ENCODE measurements at regions not wholly inside any gene's neighbourhood (a gene's known extent, or its start where the extent isn't known, plus 50 kb on each side); places are given as distances from the start of the nearest gene placed in this dataset.

DNA sequence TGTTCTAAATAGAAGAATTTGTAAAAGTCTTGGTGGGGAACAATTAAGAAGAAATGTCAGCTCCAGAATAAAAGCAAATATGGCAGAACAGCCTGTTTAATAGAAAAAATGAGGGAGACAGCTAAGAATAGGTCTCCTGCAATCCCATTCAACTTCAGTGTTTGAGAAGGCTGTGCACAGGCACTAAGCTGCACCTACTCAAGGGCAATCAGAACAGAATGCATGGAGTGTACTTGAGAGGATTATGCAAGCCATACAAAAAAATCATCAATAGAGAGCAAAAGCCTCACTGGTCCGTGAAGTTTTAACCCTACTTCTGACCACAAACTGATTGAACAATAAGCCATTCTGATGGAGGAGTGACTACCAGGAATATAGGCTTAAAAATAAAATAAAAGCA lies 690.7 kb upstream of the PCDH15 start:
- WGBS (ENCODE audit: insufficient coverage, insufficient read length): no CpG with 5 or more reads among the region's 1 CpG
- no peak overlapping the region for H3K27ac ChIP-seq (ENCODE audit: low read length)
- no peak for DNase-seq (ENCODE audit: low read depth, low spot score)

DNA sequence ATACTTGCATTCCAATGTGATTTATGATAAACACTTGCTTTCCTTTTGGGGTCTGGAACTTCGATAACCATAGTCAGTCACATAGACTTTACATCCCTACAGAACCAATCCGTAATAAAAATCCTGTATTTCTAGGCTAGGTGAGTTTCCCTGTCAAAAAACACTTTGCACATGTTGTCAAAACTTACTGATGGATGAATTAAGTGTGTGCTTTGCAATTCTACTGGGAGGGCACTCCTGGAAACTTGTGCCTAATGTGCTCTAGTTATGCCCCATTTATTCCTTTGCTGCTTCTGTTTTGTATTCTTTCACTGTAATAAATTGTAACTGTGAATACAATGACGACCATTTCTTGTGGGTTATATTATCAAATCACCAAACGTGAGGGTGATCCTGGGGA lies 684.8 kb upstream of the PCDH15 start:
- Histone ChIP-seq H3K4me1 (ENCODE audit: control insufficient read depth, insufficient read depth, low read length) (no peaks in the 10 kb centered on the region), H3K27ac (ENCODE audit: low read length) (no peak overlapping the region), H3K9me3 (ENCODE audit: control insufficient read depth, insufficient read depth, low read length) (no peaks in the 10 kb centered on the region), H3K4me3 (ENCODE audit: low read length) (no peak overlapping the region), H3K27me3 (ENCODE audit: control insufficient read depth, insufficient read depth, low read length) (no peaks in the 10 kb centered on the region), H3K36me3 (ENCODE audit: control insufficient read depth, insufficient read depth, low read length) (no peaks in the 10 kb centered on the region)
- WGBS (ENCODE audit: insufficient coverage, insufficient read length): no CpG with 5 or more reads among the region's 4 CpGs
- DNase-seq (ENCODE audit: low read depth, low spot score): no peak

More for the DNA sequence above, 690.7 kb upstream of the PCDH15 start:
- Histone ChIP-seq H3K36me3 (ENCODE audit: control insufficient read depth, insufficient read depth, low read length) (no peaks in the 10 kb centered on the region), H3K9me3 (ENCODE audit: control insufficient read depth, insufficient read depth, low read length) (no peaks in the 10 kb centered on the region), H3K4me1 (ENCODE audit: control insufficient read depth, insufficient read depth, low read length) (no peaks in the 10 kb centered on the region), H3K27me3 (ENCODE audit: control insufficient read depth, insufficient read depth, low read length) (no peaks in the 10 kb centered on the region), H3K4me3 (ENCODE audit: low read length) (no peak overlapping the region)

DNA sequence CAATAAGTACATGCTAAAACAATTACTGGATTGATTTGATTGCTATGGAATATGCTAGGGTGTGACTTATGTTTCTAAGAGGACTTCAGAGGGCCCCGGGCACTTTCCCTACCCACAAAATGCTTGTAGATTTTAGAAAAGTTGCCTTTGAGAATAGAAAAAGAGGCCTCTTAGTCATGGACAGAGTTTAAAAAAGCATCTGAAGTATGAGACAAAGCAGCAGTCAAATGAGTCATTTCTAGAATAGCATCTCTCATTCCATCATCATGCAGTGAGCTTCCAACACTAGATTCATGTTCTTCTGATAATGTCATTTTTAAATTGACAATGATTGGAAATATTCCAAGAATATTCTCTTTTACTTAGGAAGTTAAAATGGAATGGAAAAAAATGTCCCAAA lies 675.1 kb upstream of the PCDH15 start:
- no CpG with 5 or more reads among the region's 1 CpG for WGBS (ENCODE audit: insufficient coverage, insufficient read length)
- no peaks in the 10 kb centered on the region for H3K36me3 ChIP-seq (ENCODE audit: control insufficient read depth, insufficient read depth, low read length)
- no peak overlapping the region for H3K4me3 ChIP-seq (ENCODE audit: low read length)
- no peak for DNase-seq (ENCODE audit: low read depth, low spot score)
- no peaks in the 10 kb centered on the region for H3K27me3 ChIP-seq (ENCODE audit: control insufficient read depth, insufficient read depth, low read length)
- no peaks in the 10 kb centered on the region for H3K9me3 ChIP-seq (ENCODE audit: control insufficient read depth, insufficient read depth, low read length)
- H3K4me1 ChIP-seq (ENCODE audit: control insufficient read depth, insufficient read depth, low read length): no peaks in the 10 kb centered on the region
- no peak overlapping the region for H3K27ac ChIP-seq (ENCODE audit: low read length)

DNA sequence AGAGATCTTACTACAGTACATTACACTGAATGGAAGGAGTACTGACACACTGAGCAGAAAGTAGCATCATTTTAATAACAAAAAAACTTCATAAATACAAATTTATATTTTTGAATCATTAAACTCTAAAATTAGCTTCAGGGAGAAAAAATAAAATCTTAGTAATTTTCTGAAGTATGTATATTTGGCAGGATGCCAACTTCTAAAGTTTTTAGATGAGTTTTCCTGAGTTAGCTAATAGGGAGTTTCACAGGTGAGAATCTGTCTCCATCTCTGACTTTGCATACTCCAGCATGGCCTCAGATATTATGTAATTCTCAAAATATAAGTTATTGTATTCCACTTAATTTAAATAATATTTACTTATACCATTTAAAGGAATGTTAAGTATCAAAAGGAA lies 673.2 kb upstream of the PCDH15 start:
- no peak for DNase-seq (ENCODE audit: low read depth, low spot score)
- no peak overlapping the region for H3K27ac ChIP-seq (ENCODE audit: low read length)
- H3K36me3 ChIP-seq (ENCODE audit: control insufficient read depth, insufficient read depth, low read length): no peaks in the 10 kb centered on the region
- no peaks in the 10 kb centered on the region for H3K9me3 ChIP-seq (ENCODE audit: control insufficient read depth, insufficient read depth, low read length)
- no peaks in the 10 kb centered on the region for H3K4me1 ChIP-seq (ENCODE audit: control insufficient read depth, insufficient read depth, low read length)
- H3K27me3 ChIP-seq (ENCODE audit: control insufficient read depth, insufficient read depth, low read length): no peaks in the 10 kb centered on the region
- H3K4me3 ChIP-seq (ENCODE audit: low read length): no peak overlapping the region

DNA sequence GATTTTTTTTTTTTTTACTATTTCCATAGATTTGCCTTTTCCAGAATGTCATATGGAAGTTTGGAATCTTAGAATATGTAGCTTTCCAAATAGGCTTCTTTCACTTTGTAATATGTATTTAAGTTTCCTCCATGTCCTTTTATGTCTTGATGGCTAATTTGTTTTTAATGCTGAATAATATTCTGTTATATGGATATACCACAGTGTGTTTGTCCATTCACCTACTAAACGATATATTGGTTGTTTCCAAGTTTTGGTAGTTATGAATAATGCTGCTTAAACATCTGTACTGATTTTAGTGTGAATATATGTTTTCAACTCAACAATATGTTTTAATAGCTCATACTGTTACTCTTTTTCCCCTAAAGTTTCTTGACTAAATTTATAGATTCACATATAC lies 669.8 kb upstream of the PCDH15 start:
- Histone ChIP-seq H3K4me3 (ENCODE audit: low read length) (no peak overlapping the region), H3K27ac (ENCODE audit: low read length) (no peak overlapping the region), H3K36me3 (ENCODE audit: control insufficient read depth, insufficient read depth, low read length) (no peaks in the 10 kb centered on the region), H3K27me3 (ENCODE audit: control insufficient read depth, insufficient read depth, low read length) (no peaks in the 10 kb centered on the region), H3K9me3 (ENCODE audit: control insufficient read depth, insufficient read depth, low read length) (no peaks in the 10 kb centered on the region), H3K4me1 (ENCODE audit: control insufficient read depth, insufficient read depth, low read length) (no peaks in the 10 kb centered on the region)
- DNase-seq (ENCODE audit: low read depth, low spot score): no peak
- no CpG with 5 or more reads among the region's 1 CpG for WGBS (ENCODE audit: insufficient coverage, insufficient read length)

DNA sequence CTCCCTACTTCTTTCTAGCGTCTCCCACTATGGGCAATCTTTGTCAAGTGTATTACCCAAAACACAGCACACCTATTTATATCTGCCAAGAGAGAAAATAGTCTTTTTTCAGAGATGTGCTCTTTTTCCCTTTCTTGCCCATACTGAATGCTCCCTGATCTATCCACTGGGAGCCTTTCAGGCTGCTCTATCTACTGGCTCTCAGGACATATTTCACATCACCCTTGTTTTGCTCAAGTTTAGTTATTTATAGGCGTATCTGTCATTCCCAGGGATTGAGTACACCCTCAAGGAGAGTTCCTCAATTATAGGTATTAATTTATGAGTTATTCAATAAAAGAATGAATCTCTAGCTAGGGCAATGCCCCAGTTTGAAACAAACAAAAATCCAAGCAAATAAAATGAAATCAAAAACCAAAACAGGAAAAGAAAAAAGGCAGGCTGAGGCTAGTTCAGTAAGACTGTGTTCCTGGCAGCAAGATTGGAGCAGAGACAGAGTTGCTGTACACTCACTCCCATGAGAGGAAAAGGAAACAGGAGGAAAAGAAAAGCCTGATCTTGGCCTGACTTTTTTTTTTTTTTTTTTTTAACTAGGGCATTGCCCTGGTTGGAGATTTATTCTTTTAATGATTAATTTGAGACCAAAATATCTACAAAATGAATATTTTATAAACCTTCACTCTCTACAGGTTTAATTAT lies 665.9 kb upstream of the PCDH15 start:
- no peak for DNase-seq (ENCODE audit: low read depth, low spot score)
- WGBS (ENCODE audit: insufficient coverage, insufficient read length): no CpG with 5 or more reads among the region's 2 CpGs
- no peaks in the 10 kb centered on the region for H3K4me1 ChIP-seq (ENCODE audit: control insufficient read depth, insufficient read depth, low read length)
- no peak overlapping the region for H3K27ac ChIP-seq (ENCODE audit: low read length)
- no peak overlapping the region for H3K4me3 ChIP-seq (ENCODE audit: low read length)
- H3K27me3 ChIP-seq (ENCODE audit: control insufficient read depth, insufficient read depth, low read length): no peaks in the 10 kb centered on the region
- no peaks in the 10 kb centered on the region for H3K9me3 ChIP-seq (ENCODE audit: control insufficient read depth, insufficient read depth, low read length)
- H3K36me3 ChIP-seq (ENCODE audit: control insufficient read depth, insufficient read depth, low read length): no peaks in the 10 kb centered on the region

DNA sequence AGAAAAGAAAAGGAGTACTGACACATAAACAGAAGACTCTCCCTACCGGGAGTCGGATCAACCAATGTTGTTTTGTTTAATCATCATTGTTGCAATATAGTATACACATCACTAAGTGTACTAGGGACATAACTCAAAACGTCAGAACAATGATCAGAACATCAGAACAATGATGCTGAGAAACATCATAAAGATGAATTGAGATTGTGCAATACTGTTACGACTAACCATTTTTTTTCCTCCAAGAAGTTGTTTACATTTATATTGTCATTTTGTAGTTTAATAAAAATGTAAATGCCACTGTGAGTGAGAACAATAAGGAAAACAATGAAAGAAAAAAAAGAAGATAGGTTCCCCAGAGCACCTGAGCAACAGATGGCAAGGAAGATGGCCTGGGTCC lies 663.1 kb upstream of the PCDH15 start:
- WGBS (ENCODE audit: insufficient coverage, insufficient read length): no CpG with 5 or more reads among the region's 4 CpGs

DNA sequence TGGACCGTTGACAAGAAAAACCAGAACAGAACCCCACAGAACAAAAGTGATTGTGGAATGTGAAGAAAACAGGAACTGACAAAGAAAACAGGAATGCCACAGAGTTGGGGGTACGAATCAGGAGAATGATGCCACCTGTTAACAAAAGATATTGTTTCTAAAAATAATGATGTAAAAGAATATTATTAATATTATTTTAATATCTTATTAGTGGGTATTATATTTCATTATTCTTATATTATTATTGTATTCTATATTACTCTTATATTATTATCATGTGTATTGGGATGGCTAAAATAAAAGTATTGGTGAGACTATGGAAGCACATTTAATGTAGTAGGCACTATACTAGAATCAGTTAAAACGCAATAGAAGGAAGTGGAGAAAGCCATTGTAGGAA lies 659.0 kb upstream of the PCDH15 start:
- no peak for DNase-seq (ENCODE audit: low read depth, low spot score)
- Histone ChIP-seq H3K4me3 (ENCODE audit: low read length) (no peak overlapping the region), H3K9me3 (ENCODE audit: control insufficient read depth, insufficient read depth, low read length) (no peaks in the 10 kb centered on the region), H3K36me3 (ENCODE audit: control insufficient read depth, insufficient read depth, low read length) (no peaks in the 10 kb centered on the region), H3K27me3 (ENCODE audit: control insufficient read depth, insufficient read depth, low read length) (no peaks in the 10 kb centered on the region), H3K27ac (ENCODE audit: low read length) (no peak overlapping the region), H3K4me1 (ENCODE audit: control insufficient read depth, insufficient read depth, low read length) (no peaks in the 10 kb centered on the region)
- WGBS (ENCODE audit: insufficient coverage, insufficient read length): no CpG with 5 or more reads among the region's 3 CpGs

More for the DNA sequence above, 663.1 kb upstream of the PCDH15 start:
- no peaks in the 10 kb centered on the region for H3K27me3 ChIP-seq (ENCODE audit: control insufficient read depth, insufficient read depth, low read length)
- H3K4me3 ChIP-seq (ENCODE audit: low read length): no peak overlapping the region
- no peaks in the 10 kb centered on the region for H3K36me3 ChIP-seq (ENCODE audit: control insufficient read depth, insufficient read depth, low read length)
- H3K9me3 ChIP-seq (ENCODE audit: control insufficient read depth, insufficient read depth, low read length): no peaks in the 10 kb centered on the region
- H3K4me1 ChIP-seq (ENCODE audit: control insufficient read depth, insufficient read depth, low read length): no peaks in the 10 kb centered on the region
- no peak overlapping the region for H3K27ac ChIP-seq (ENCODE audit: low read length)
- no peak for DNase-seq (ENCODE audit: low read depth, low spot score)

DNA sequence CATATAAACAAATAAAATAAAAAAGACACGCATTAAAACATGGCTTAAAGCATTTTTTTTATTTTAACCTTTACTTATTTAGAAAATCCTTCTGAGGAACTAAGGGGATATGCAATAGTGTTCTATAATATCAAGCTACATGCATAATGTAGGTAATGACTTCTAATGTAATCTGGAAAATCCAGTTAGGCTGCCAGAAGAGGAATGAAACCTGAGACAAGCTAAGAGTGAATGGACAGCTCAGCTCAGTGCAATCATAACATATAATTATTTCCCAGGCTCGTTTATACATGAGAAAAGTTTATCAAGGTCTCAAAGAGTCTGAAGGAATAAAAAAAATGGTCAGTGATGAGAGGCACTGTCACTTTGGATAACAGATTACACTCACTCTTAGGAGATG lies 649.0 kb upstream of the PCDH15 start:
- H3K27ac ChIP-seq (ENCODE audit: low read length): no peak overlapping the region
- no peaks in the 10 kb centered on the region for H3K4me1 ChIP-seq (ENCODE audit: control insufficient read depth, insufficient read depth, low read length)
- H3K27me3 ChIP-seq (ENCODE audit: control insufficient read depth, insufficient read depth, low read length): no peaks in the 10 kb centered on the region
- H3K36me3 ChIP-seq (ENCODE audit: control insufficient read depth, insufficient read depth, low read length): no peaks in the 10 kb centered on the region
- H3K9me3 ChIP-seq (ENCODE audit: control insufficient read depth, insufficient read depth, low read length): no peaks in the 10 kb centered on the region
- H3K4me3 ChIP-seq (ENCODE audit: low read length): no peak overlapping the region
- DNase-seq (ENCODE audit: low read depth, low spot score): no peak
- WGBS (ENCODE audit: insufficient coverage, insufficient read length): no CpG with 5 or more reads among the region's 2 CpGs

DNA sequence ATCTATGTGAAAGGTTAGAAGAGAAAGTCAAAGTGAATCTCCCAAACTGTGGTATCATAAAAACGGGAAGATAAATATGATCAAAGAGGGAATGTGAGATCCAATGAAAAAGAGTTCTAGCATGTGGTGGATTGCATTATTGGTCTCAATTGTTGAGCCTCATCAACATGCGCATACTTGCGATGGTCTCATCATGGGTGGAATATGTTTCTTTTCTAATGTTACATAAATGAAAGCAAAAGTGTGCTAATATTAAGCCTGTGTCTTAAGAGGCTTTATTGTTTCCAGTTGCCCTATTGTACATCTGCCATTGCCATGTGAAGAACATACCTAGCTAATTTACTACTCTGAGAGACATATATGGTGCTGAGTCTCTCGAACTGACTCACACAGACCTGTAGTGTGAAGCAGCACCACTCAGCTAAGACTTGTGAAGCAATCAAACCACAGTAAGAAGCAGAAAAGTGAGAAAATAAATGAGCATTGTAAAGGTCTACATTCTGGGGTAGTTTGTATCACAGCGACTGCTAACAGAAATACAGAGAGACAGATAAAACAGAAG lies 645.5 kb upstream of the PCDH15 start:
- no peak overlapping the region for H3K4me3 ChIP-seq (ENCODE audit: low read length)
- H3K9me3 ChIP-seq (ENCODE audit: control insufficient read depth, insufficient read depth, low read length): no peaks in the 10 kb centered on the region
- DNase-seq (ENCODE audit: low read depth, low spot score): no peak
- H3K27ac ChIP-seq (ENCODE audit: low read length): no peak overlapping the region
- H3K36me3 ChIP-seq (ENCODE audit: control insufficient read depth, insufficient read depth, low read length): no peaks in the 10 kb centered on the region
- WGBS (ENCODE audit: insufficient coverage, insufficient read length): no CpG with 5 or more reads among the region's 5 CpGs
- H3K27me3 ChIP-seq (ENCODE audit: control insufficient read depth, insufficient read depth, low read length): no peaks in the 10 kb centered on the region
- H3K4me1 ChIP-seq (ENCODE audit: control insufficient read depth, insufficient read depth, low read length): no peaks in the 10 kb centered on the region

DNA sequence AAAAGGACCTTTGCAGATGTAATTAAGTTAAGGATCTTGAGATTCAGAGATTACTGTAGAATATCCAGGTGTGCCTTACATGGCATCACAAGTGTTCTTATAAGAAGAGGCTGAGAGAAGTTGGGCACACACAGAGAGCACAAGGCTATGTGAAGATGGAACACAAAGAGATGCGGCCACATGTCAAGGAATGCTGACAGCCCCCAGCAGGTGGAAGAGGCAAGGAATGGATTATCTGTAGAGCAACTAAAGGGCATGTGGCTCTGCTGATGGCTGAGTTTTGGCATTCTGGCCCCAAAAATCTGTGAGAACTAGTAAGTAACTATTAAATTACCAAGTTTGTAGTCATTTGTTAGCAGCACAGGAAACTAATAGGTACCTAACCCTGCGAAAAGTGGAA lies 640.7 kb upstream of the PCDH15 start:
- Histone ChIP-seq H3K27ac (ENCODE audit: low read length) (no peak overlapping the region), H3K9me3 (ENCODE audit: control insufficient read depth, insufficient read depth, low read length) (no peaks in the 10 kb centered on the region), H3K27me3 (ENCODE audit: control insufficient read depth, insufficient read depth, low read length) (no peaks in the 10 kb centered on the region), H3K4me3 (ENCODE audit: low read length) (no peak overlapping the region), H3K36me3 (ENCODE audit: control insufficient read depth, insufficient read depth, low read length) (no peaks in the 10 kb centered on the region), H3K4me1 (ENCODE audit: control insufficient read depth, insufficient read depth, low read length) (no peaks in the 10 kb centered on the region)
- no CpG with 5 or more reads among the region's 2 CpGs for WGBS (ENCODE audit: insufficient coverage, insufficient read length)
- no peak for DNase-seq (ENCODE audit: low read depth, low spot score)
